GM23338 (cell line): ENCODE measurements at regions not wholly inside any gene's neighbourhood (a gene's known extent, or its start where the extent isn't known, plus 50 kb on each side); places are given as distances from the start of the nearest gene placed in this dataset.
A peak's percentile ranks its signal among the peaks of the same experiment; 100 is the strongest.

Experiments used
- ATAC-seq: fragments of 200-7000 bp; cut with Tn5 transposase; 3 replicates; pipeline ENCODE4 v1.9.1; 2020
- DNase-seq: peaks from one replicate; pipeline ENCODE4 v3.0.0-alpha.2; 2015; ENCODE audit warnings: low spot score
- H2AFZ ChIP-seq: fragments of 200-600 bp; sonication (generic); 2 replicates; pipeline ENCODE4 v1.8.0; 2016; ENCODE audit warnings: antibody characterized with exemption, mild to moderate bottlenecking, moderate library complexity
- H3F3A ChIP-seq: fragments of 200-600 bp; sonication (generic); replicated peaks from 2 replicates; pipeline ENCODE4 v1.8.0; 2017; ENCODE audit warnings: antibody characterized with exemption, mixed run types, low read depth
- H3K27ac ChIP-seq: fragments of 200-600 bp; sonication (generic); 2 replicates; pipeline ENCODE4 v1.6.1; 2016; ENCODE audit warnings: low read depth
- H3K27me3 ChIP-seq: fragments of 200-600 bp; sonication (generic); 2 replicates; pipeline ENCODE4 v1.8.0; 2016; ENCODE audit warnings: mild to moderate bottlenecking, mixed run types, moderate library complexity; ENCODE audit not compliant: insufficient read depth
- H3K36me3 ChIP-seq: fragments of 200-600 bp; sonication (generic); 2 replicates; pipeline ENCODE4 v1.8.0; 2016; ENCODE audit warnings: mild to moderate bottlenecking; ENCODE audit not compliant: insufficient read depth
- H3K4me1 ChIP-seq: fragments of 200-600 bp; sonication (generic); 2 replicates; pipeline ENCODE4 v1.8.0; 2016; ENCODE audit warnings: mild to moderate bottlenecking, moderate library complexity; ENCODE audit not compliant: insufficient read depth
- H3K4me2 ChIP-seq: fragments of 200-600 bp; sonication (generic); 2 replicates; pipeline ENCODE4 v1.7.1; 2017; ENCODE audit warnings: mixed run types
- H3K4me3 ChIP-seq: fragments of 200-600 bp; sonication (generic); 2 replicates; pipeline ENCODE4 v1.6.1; 2016; ENCODE audit warnings: mixed run types
- H3K79me2 ChIP-seq: fragments of 200-600 bp; sonication (generic); replicated peaks from 2 replicates; pipeline ENCODE4 v1.8.0; 2017; ENCODE audit warnings: mild to moderate bottlenecking; ENCODE audit not compliant: insufficient read depth
- H3K9me2 ChIP-seq: fragments of 200-600 bp; sonication (generic); 2 replicates; pipeline ENCODE4 v1.8.0; 2017; ENCODE audit not compliant: insufficient read depth
- H4K20me1 ChIP-seq: fragments of 200-600 bp; sonication (generic); replicated peaks from 2 replicates; pipeline ENCODE4 v1.8.0; 2017; ENCODE audit warnings: mild to moderate bottlenecking; ENCODE audit not compliant: insufficient read depth
- H3K27ac Mint-ChIP-seq: 2 replicates; pipeline ENCODE4 v1.8.0; 2020; ENCODE audit warnings: inconsistent platforms, mild to moderate bottlenecking, moderate library complexity, mixed read lengths
- H3K27me3 Mint-ChIP-seq: 3 replicates; pipeline ENCODE4 v1.8.0; 2022; ENCODE audit warnings: low read depth, mild to moderate bottlenecking, moderate library complexity, mixed read lengths, inconsistent platforms; ENCODE audit not compliant: insufficient read depth, poor library complexity
- H3K36me3 Mint-ChIP-seq: 3 replicates; pipeline ENCODE4 v1.8.0; 2021; ENCODE audit warnings: low read depth, mild to moderate bottlenecking, inconsistent platforms, moderate library complexity, mixed read lengths
- H3K4me1 Mint-ChIP-seq: 3 replicates; pipeline ENCODE4 v1.8.0; 2020; ENCODE audit warnings: mild to moderate bottlenecking, inconsistent platforms, mixed read lengths
- H3K4me3 Mint-ChIP-seq: 3 replicates; pipeline ENCODE4 v1.8.0; 2021; ENCODE audit warnings: moderate library complexity, mild to moderate bottlenecking, inconsistent platforms, mixed read lengths
- H3K9me3 Mint-ChIP-seq: 3 replicates; pipeline ENCODE4 v1.8.0; 2020; ENCODE audit warnings: moderate library complexity, mild to moderate bottlenecking, inconsistent platforms, mixed read lengths
- CREB1 ChIP-seq: fragments of 250-450 bp; sonication (Bioruptor Pico); IDR thresholded peaks from 2 replicates; pipeline ENCODE4 v1.5.0; 2020; ENCODE audit warnings: low read depth, mild to moderate bottlenecking, moderate library complexity
- EZH2 ChIP-seq: fragments of 200-600 bp; sonication (generic); IDR thresholded peaks from one replicate; pipeline ENCODE4 v1.8.0; 2017; ENCODE audit warnings: antibody characterized with exemption, mild to moderate bottlenecking, low read depth; ENCODE audit not compliant: unreplicated experiment
- NANOG ChIP-seq: IDR thresholded peaks from 2 replicates; pipeline ENCODE4 v1.6.1; 2016; ENCODE audit warnings: antibody characterized with exemption, borderline replicate concordance
- TF ChIP-seq, protein P1 (sequence below): IDR thresholded peaks from 2 replicates; pipeline ENCODE4 v1.6.1; 2016; ENCODE audit warnings: antibody characterized with exemption
- TF ChIP-seq, protein P2 (sequence below): IDR thresholded peaks from one replicate; pipeline ENCODE4 v1.6.1; 2018; ENCODE audit warnings: antibody characterized with exemption; ENCODE audit not compliant: unreplicated experiment
- TF ChIP-seq, protein P3 (sequence below), 2 experiments: fragments of 200-600 bp in 1 of 2; sonication (generic) in 1 of 2; conservative IDR thresholded peaks; 2 replicates each; pipeline versions ENCODE4 v1.5.1 to v1.6.1; 2016 to 2017; ENCODE audit warnings: antibody characterized with exemption in 2 of 2, low read depth in 2 of 2, mild to moderate bottlenecking in 2 of 2, moderate library complexity in 1 of 2

DNA sequence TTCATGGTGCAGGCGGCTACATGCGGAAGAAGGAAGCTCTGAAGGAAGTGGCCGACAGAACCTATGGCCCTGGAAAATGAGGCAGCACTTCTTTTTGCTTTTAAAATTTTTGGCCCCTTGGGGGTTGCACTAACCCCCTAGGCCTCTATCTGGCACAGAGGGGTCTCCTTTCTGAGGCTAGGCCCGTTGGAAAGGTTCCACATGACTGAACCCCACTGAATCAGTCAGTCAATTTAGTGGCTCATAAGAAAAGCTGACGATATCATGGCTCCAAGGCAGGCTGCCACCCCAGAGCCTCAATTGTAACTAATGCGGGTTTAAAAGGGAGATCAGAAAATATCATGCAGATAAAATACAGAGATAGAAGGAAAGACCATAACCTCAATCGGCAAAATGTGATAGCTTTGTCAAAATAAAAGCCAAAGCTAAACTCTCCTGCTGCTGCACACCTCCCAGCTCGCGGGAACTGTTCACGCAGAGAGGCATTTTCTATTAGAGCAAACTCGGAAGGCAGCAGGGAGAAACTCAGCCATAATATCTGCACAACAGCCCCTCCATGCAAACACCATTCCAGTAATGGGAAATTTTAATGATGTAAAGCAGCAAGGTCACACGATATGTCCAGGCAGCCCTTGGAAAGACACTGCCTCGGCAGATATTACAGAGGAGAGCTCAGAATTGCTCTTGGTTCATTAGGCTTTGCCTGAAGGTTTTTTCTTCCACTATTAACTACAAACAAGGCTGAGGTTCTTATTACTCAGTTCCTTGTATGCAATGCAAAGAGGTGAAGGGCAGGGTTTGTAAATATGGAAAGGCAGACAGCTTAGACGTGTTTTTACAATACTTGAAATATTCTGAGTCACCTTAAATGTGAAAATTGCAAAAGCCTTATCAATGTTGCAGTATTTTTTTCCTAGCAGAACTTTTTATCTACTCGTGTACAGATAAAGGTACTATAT, 200.4 kb upstream of the PMFBP1 start (continued):
- TF ChIP-seq, protein P1, sequence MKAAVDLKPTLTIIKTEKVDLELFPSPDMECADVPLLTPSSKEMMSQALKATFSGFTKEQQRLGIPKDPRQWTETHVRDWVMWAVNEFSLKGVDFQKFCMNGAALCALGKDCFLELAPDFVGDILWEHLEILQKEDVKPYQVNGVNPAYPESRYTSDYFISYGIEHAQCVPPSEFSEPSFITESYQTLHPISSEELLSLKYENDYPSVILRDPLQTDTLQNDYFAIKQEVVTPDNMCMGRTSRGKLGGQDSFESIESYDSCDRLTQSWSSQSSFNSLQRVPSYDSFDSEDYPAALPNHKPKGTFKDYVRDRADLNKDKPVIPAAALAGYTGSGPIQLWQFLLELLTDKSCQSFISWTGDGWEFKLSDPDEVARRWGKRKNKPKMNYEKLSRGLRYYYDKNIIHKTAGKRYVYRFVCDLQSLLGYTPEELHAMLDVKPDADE, result no peak
- no peak for TF ChIP-seq NANOG

DNA sequence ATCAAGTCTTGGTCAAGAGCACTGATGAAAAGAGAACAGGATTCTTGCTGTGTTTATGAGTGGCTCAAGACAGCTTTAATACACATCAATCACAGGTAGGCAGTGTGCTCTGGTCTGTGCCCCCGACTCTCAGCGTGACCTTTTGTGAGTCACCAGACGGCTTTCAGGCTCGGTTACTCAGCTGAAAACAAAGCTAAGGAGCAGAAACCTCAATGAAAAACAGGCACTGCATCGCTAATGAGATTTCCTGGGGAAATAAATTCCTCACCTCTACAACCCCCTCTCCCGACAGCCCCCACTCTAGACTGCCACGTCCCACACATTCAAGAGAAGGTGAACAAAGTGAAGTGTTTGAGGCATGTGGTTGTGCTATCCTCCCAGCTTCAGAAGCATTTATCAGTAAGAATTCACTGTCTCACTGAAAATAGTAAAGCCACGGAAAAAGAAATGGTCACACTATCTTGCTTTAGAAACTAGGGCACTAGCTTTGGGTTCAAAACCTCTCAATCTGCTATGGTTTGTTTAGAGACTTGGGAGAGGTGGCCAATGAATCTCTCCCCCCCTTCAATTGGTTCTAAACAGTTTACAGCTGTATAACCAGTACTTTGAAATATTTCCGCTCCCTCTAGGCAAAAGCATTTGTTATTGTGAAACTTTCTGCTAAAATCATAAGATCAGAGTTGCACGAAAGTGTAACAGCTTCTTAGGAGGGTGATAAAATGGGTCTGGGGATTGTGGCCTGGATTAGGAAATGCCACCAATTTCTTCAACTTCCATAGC, 199.5 kb upstream of the PMFBP1 start:
- Histone ChIP-seq H3K4me1 (peaks cover 33% of the 10 kb centered on the region), H3K27ac (peak overlapping the region; percentile 36; the same call in 1 of the 2 replicates), H3K4me2 (peak overlapping the region; percentile 12), H3K79me2 (no peaks in the 10 kb centered on the region), H3K27me3 (no peaks in the 10 kb centered on the region), H3F3A (no peaks in the 10 kb centered on the region), H3K36me3 (no peaks in the 10 kb centered on the region), H3K9me2 (peaks cover 9% of the 10 kb centered on the region), H3K4me3 (no peak overlapping the region), H4K20me1 (no peaks in the 10 kb centered on the region), H2AFZ (peak overlapping the region; percentile 73; the same call in 1 of the 2 replicates)
- Mint-ChIP-seq H3K27me3 (peaks cover 1% of the 10 kb centered on the region), H3K27ac (peak overlapping the region; percentile 75), H3K4me3 (peak overlapping the region; percentile 2; the same call in 1 of the 3 replicates), H3K4me1 (peaks cover 41% of the 10 kb centered on the region), H3K36me3 (no peaks in the 10 kb centered on the region; the same call in 2 of the 3 replicates), H3K9me3 (peaks cover 2% of the 10 kb centered on the region; the same call in 1 of the 3 replicates)
- ATAC-seq, result peak; percentile 97
- DNase-seq, result peak; percentile 70
- no peak for TF ChIP-seq CREB1 (CRISPR knock-in tag)
- TF ChIP-seq NANOG, result no peak
- no peak for TF ChIP-seq EZH2
- TF ChIP-seq, protein P2, sequence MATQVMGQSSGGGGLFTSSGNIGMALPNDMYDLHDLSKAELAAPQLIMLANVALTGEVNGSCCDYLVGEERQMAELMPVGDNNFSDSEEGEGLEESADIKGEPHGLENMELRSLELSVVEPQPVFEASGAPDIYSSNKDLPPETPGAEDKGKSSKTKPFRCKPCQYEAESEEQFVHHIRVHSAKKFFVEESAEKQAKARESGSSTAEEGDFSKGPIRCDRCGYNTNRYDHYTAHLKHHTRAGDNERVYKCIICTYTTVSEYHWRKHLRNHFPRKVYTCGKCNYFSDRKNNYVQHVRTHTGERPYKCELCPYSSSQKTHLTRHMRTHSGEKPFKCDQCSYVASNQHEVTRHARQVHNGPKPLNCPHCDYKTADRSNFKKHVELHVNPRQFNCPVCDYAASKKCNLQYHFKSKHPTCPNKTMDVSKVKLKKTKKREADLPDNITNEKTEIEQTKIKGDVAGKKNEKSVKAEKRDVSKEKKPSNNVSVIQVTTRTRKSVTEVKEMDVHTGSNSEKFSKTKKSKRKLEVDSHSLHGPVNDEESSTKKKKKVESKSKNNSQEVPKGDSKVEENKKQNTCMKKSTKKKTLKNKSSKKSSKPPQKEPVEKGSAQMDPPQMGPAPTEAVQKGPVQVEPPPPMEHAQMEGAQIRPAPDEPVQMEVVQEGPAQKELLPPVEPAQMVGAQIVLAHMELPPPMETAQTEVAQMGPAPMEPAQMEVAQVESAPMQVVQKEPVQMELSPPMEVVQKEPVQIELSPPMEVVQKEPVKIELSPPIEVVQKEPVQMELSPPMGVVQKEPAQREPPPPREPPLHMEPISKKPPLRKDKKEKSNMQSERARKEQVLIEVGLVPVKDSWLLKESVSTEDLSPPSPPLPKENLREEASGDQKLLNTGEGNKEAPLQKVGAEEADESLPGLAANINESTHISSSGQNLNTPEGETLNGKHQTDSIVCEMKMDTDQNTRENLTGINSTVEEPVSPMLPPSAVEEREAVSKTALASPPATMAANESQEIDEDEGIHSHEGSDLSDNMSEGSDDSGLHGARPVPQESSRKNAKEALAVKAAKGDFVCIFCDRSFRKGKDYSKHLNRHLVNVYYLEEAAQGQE, result no peak
- TF ChIP-seq, protein P1, result no peak
- TF ChIP-seq, protein P3, sequence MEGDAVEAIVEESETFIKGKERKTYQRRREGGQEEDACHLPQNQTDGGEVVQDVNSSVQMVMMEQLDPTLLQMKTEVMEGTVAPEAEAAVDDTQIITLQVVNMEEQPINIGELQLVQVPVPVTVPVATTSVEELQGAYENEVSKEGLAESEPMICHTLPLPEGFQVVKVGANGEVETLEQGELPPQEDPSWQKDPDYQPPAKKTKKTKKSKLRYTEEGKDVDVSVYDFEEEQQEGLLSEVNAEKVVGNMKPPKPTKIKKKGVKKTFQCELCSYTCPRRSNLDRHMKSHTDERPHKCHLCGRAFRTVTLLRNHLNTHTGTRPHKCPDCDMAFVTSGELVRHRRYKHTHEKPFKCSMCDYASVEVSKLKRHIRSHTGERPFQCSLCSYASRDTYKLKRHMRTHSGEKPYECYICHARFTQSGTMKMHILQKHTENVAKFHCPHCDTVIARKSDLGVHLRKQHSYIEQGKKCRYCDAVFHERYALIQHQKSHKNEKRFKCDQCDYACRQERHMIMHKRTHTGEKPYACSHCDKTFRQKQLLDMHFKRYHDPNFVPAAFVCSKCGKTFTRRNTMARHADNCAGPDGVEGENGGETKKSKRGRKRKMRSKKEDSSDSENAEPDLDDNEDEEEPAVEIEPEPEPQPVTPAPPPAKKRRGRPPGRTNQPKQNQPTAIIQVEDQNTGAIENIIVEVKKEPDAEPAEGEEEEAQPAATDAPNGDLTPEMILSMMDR (conservative IDR thresholded peaks at IDR 0.05; ENCODE audit: low read depth in 2 of 2), result no peak
